ENCODE measurements at regions not wholly inside any gene's neighbourhood (a gene's known extent, or its start where the extent isn't known, plus 50 kb on each side); places are given as distances from the start of the nearest gene placed in this dataset.

DNA sequence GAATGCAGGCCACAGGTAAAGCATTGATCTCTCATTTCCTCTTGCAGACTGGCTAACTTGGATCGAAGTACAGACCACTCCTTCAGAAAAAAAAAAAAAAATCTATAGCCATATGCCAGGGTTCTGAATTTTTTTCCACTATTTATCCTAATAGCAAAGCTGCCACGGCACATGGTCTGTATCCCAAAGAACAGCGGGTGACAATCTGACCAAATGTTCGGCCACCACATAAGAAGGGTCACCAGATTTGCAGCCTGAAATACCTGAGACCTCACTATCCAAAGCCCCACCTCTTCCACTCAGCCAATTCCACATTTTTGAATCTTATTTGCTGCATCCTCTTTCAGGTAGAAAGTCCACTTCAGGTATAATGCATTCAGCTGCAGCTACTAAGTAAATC, 55.6 kb upstream of the RGS7 start:
- Histone ChIP-seq H3K9me3 (ENCODE audit: control insufficient read depth, insufficient read depth, low read length) (no peaks in the 10 kb centered on the region), H3K9ac (ENCODE audit: low read depth, low read length) (no peak overlapping the region), H3K36me3 (ENCODE audit: insufficient read depth, low read length) (no peaks in the 10 kb centered on the region), H3K4me1 (ENCODE audit: insufficient read depth, low read length) (0 out of 2 replicates have a peak, but pooled peaks cover 3% of the 10 kb centered on the region)

DNA sequence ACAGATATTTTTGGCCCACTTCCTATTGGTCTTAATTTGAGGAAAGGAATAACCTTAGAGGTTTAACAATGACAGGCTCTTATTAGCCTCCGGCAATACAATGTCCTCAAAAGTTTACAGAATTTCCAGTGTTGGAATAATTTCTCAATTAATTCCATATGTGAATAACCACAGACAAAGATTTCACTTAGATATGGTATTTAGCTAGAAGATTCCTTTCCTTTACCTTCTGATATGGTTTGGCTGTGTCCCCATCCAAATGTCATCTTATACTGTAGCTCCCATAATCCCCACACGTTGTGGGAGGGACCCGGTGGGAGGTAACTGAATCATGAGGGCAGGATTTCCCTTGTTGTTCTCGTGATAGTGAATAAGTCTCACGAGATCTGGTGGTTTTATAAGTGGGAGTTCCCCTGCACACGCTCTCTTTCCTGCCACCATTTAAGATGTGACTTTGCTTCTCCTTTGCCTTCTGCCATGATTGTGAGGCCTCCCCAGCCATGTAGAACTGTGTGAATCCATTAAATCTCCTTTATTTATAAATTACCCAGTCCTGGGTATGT, 54.9 kb upstream of the RGS7 start:
- no peaks in the 10 kb centered on the region for H3K36me3 ChIP-seq (ENCODE audit: insufficient read depth, low read length)
- H3K9ac ChIP-seq (ENCODE audit: low read depth, low read length), result no peak overlapping the region
- H3K9me3 ChIP-seq (ENCODE audit: control insufficient read depth, insufficient read depth, low read length), result no peaks in the 10 kb centered on the region
- 0 out of 2 replicates have a peak, but pooled peaks cover 3% of the 10 kb centered on the region for H3K4me1 ChIP-seq (ENCODE audit: insufficient read depth, low read length)

DNA sequence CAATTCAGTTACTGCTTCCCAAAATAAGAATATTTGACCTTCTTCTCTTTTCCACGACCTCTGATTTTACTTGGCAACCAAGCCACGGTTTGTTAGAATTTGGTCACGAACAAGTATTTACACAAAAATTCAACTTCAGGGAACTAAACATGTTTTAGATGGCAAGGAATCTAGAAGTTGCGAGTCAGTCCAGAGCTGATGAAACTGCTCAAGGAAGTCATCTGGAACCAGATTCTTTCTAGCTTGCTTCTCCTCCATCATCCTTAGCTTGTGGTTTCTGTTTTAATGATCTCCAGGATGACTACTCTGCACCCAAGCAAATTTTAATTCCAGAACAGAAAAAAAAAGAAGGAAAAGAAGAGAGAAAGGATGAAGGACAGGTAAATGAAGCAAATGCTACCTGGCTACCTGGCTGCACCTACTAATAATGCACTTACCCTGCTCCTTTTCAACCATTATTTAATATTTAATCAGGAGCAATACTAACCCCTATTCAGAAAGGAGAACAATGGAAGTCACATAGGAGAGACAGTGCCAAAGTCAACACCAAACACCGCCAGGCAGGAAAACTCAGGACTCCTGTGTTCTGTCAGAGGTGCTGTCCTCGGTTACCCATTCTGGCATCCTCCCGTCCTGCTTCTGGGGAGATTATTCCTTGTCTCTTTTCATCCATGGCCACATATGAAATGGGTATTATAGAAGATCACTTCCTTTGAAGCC, 54.2 kb upstream of the RGS7 start:
- Histone ChIP-seq H3K4me1 (ENCODE audit: insufficient read depth, low read length) (0 out of 2 replicates have a peak, but pooled peaks cover 3% of the 10 kb centered on the region), H3K9me3 (ENCODE audit: control insufficient read depth, insufficient read depth, low read length) (no peaks in the 10 kb centered on the region), H3K9ac (ENCODE audit: low read depth, low read length) (no peak overlapping the region)

DNA sequence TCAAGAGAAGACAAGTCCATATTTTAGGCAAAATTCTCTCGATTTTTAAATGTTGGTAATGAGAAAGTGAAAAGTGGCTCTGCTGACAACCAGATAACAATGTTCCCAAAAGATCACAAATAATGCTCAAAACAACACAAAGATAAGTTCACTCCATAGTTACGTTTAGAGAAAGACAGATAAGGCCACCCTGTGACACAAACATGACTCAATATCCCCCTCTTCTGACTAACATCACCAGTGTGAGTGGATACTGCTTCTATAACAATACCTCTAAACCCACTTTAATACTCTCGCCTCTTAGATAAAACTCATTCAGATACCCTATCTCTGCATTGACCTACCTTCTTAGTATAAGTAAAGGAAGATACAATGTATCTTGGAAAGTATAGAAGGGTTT, 51.2 kb upstream of the RGS7 start:
- H3K9ac ChIP-seq (ENCODE audit: low read depth, low read length), result no peak overlapping the region

More for the DNA sequence above, 54.2 kb upstream of the RGS7 start:
- no peaks in the 10 kb centered on the region for H3K36me3 ChIP-seq (ENCODE audit: insufficient read depth, low read length)

More for the DNA sequence above, 51.2 kb upstream of the RGS7 start:
- no peaks in the 10 kb centered on the region for H3K9me3 ChIP-seq (ENCODE audit: control insufficient read depth, insufficient read depth, low read length)
- H3K4me1 ChIP-seq (ENCODE audit: insufficient read depth, low read length), result no peaks in the 10 kb centered on the region
- H3K36me3 ChIP-seq (ENCODE audit: insufficient read depth, low read length), result no peaks in the 10 kb centered on the region

Data from ES-I3 (cell line).